HepG2 (cell line): ENCODE measurements at regions not wholly inside any gene's neighbourhood (a gene's known extent, or its start where the extent isn't known, plus 50 kb on each side); places are given as distances from the start of the nearest gene placed in this dataset.

Source experiments
- ATAC-seq: fragments of 200-7000 bp; cut with Tn5 transposase; 3 replicates; pipeline ENCODE4 v1.9.1; 2020; ENCODE audit warnings: mild to moderate bottlenecking, moderate library complexity
- BruUV-seq: library from RNA; stranded (reverse); fragments of 400-500 nt; replicated peaks from 2 replicates; lab custom pipeline; 2021; lab: Mats Ljungman, UMichigan
- CTCF ChIA-PET: fragments of 300-600 bp; formaldehyde crosslinking; extraction: SDS; loops from one replicate; lab custom pipeline; 2021; ENCODE audit warnings: low total read pairs, inconsistent platforms, low intra/inter-chr PET ratio; lab: Yijun Ruan, JAX
- POLR2A ChIA-PET: fragments of 350-600 bp; sonication (Branson Sonifier 250); formaldehyde crosslinking; loops from one replicate; lab custom pipeline; 2020; ENCODE audit warnings: antibody characterized with exemption, inconsistent platforms; lab: Yijun Ruan, JAX
- DNase-seq: peaks from one replicate; pipeline ENCODE4 v3.0.0-alpha.2; 2015; ENCODE audit warnings: low spot score
- FAIRE-seq: peaks from 3 replicates; lab custom pipeline; 2011; peaks lifted over from hg19 to GRCh38; lab: Jason Lieb, UNC
- H2AFZ ChIP-seq: one replicate; pipeline ENCODE4 v1.6.1; 2011; ENCODE audit warnings: low read length, inconsistent platforms
- H3K27ac ChIP-seq: fragments of 300-600 bp; 3 replicates; pipeline ENCODE4 v1.8.0; 2011; ENCODE audit warnings: mixed run types, mild to moderate bottlenecking, mixed read lengths, low read length, inconsistent platforms; ENCODE audit not compliant: insufficient read depth; ENCODE audit errors: extremely low read length
- H3K27me3 ChIP-seq, 2 experiments: fragments of 200-600 bp in 1 of 2; 2 replicates in 1 of 2; 3 replicates in 1 of 2; pipeline versions ENCODE4 v1.6.0 to v1.8.0; 2011; ENCODE audit warnings: low read length in 2 of 2, mild to moderate bottlenecking in 2 of 2, moderate library complexity in 2 of 2, inconsistent platforms in 1 of 2; ENCODE audit not compliant: insufficient read depth in 2 of 2, control insufficient read depth in 1 of 2
- H3K36me3 ChIP-seq, 2 experiments: fragments of 200-600 bp in 1 of 2; replicated peaks in 1 of 2; 2 replicates in 1 of 2; 3 replicates in 1 of 2; pipeline versions ENCODE4 v1.5.1 to v1.8.0; 2011; ENCODE audit warnings: low read length in 2 of 2, inconsistent platforms in 1 of 2; ENCODE audit not compliant: insufficient read depth in 2 of 2, control insufficient read depth in 1 of 2
- H3K4me1 ChIP-seq: 2 replicates; pipeline ENCODE4 v1.5.1; 2012; ENCODE audit warnings: low read length, inconsistent platforms; ENCODE audit not compliant: insufficient read depth
- H3K4me2 ChIP-seq: 2 replicates; pipeline ENCODE4 v1.6.0; 2011; ENCODE audit warnings: low read depth, low read length, inconsistent platforms
- H3K4me3 ChIP-seq, 3 experiments: fragments of 200-600 bp in 1 of 3; sonication (generic), shearing (Covaris generic) in 1 of 3; replicated peaks in 1 of 3; 2 replicates each; pipeline ENCODE4 v1.5.1; 2011 to 2016; ENCODE audit warnings: low read length in 3 of 3, inconsistent platforms in 2 of 3, low read depth in 2 of 3, mild to moderate bottlenecking in 2 of 3, control low read depth in 1 of 3, mixed read lengths in 1 of 3; ENCODE audit not compliant: insufficient read depth in 1 of 3
- H3K79me2 ChIP-seq: one replicate; pipeline ENCODE4 v1.6.1; 2011; ENCODE audit warnings: low read length, inconsistent platforms; ENCODE audit not compliant: insufficient read depth
- H3K9ac ChIP-seq: 2 replicates; pipeline ENCODE4 v1.6.0; 2011; ENCODE audit warnings: mild to moderate bottlenecking, low read depth, low read length, inconsistent platforms; ENCODE audit not compliant: insufficient read depth
- H3K9me3 ChIP-seq: 2 replicates; pipeline ENCODE4 v1.5.1; 2012; ENCODE audit warnings: mild to moderate bottlenecking, low read length
- H4K20me1 ChIP-seq: 2 replicates; pipeline ENCODE4 v1.6.0; 2011; ENCODE audit warnings: inconsistent platforms, mild to moderate bottlenecking, low read length, moderate library complexity; ENCODE audit not compliant: insufficient read depth
- HNRNPUL1 ChIP-seq: fragments of 200-400 bp; formaldehyde crosslinking; IDR thresholded peaks from 2 replicates; pipeline ENCODE4 v1.6.1; 2017; ENCODE audit warnings: low read depth, mild to moderate bottlenecking, low read length, moderate library complexity
- NFYC ChIP-seq: IDR thresholded peaks from 2 replicates; pipeline ENCODE4 v1.6.1; 2016; ENCODE audit warnings: missing genetic modification reagents, missing compliant biosample characterization
- NR2F2 ChIP-seq: IDR thresholded peaks from 2 replicates; pipeline ENCODE4 v1.6.1; 2012; ENCODE audit warnings: low read depth, inconsistent platforms, borderline replicate concordance
- PCBP2 ChIP-seq: fragments of 200-400 bp; formaldehyde crosslinking; optimal IDR thresholded peaks from 2 replicates; pipeline ENCODE3; 2018; ENCODE audit warnings: low read length, low read depth; ENCODE audit not compliant: poor library complexity, severe bottlenecking
- RFXANK ChIP-seq: IDR thresholded peaks from 2 replicates; pipeline ENCODE4 v1.6.1; 2016
- SIX4 ChIP-seq: sonication (generic); formaldehyde crosslinking; IDR thresholded peaks from 2 replicates; pipeline ENCODE4 v1.4.0; 2020; ENCODE audit warnings: missing genetic modification reagents
- SP140L ChIP-seq: sonication (generic); formaldehyde crosslinking; IDR thresholded peaks from 2 replicates; pipeline ENCODE4 v1.4.0; 2020; ENCODE audit warnings: missing genetic modification reagents, borderline replicate concordance
- U2AF1 ChIP-seq: fragments of 200-400 bp; formaldehyde crosslinking; optimal IDR thresholded peaks from 2 replicates; pipeline ENCODE3; 2017; ENCODE audit warnings: mild to moderate bottlenecking, low read depth, low read length
- WGBS: methylation state at CpG from one replicate; pipeline ENCODE4 v1.1.6; 2017; ENCODE audit warnings: low lambda C conversion rate; 5-methylcytosine and 5-hydroxymethylcytosine counted together
- in situ Hi-C: cut with HindIII; loops from 2 replicates; pipeline ENCODE4 v1.10.0; 2017; ENCODE audit warnings: low pct_unique_long_range_greater_than_20kb; ENCODE audit not compliant: extremely low pct_ligation_motif_present
- intact Hi-C: fragments of 100-400 bp; cut with micrococcal nuclease; formaldehyde crosslinking; loops from one replicate; pipeline ENCODE4 v1.10.0; 2022; ENCODE audit not compliant: unreplicated experiment
- TF ChIP-seq, protein P1 (sequence below): sonication (generic); formaldehyde crosslinking; IDR thresholded peaks from 2 replicates; pipeline ENCODE4 v1.4.0; 2020; ENCODE audit warnings: missing genetic modification reagents

DNA sequence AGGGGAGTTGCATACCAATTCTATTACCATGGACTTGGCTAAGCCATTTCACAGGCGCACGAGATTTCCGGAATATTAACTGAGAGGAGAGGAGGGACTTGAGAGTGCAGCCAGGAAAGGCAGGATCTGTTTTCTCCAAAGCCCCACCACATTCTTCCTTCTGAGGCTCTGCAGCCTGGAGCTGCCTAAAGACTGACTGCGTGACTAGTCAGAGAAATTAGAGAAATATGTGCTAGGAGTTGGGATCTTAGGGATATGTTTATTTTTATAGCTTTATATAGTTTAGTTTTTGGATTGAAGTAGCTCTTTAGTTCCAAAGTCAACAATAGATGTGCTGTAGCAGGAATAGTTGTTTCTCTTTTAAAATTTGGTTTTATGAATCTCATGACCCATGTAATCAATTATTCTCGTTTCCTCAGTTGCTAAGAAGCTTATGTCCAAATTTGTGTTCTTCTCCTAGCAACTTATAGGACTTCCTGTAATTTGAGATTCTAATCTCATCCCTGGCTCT is 300.1 kb upstream of the DDX53 start:
- intact Hi-C loops (no loop called here), in situ Hi-C loops (no loop called here)
- ChIA-PET POLR2A (no interaction called here), CTCF (no interaction called here)
- no peak overlapping the region for H3K4me3 ChIP-seq
- H3K9me3 ChIP-seq, result no peaks in the 10 kb centered on the region
- no TSS peak for BruUV-seq
- H3K36me3 ChIP-seq, result no peaks in the 10 kb centered on the region
- FAIRE-seq, result no peak
- H4K20me1 ChIP-seq, result no peaks in the 10 kb centered on the region
- H3K27me3 ChIP-seq, result no peaks in the 10 kb centered on the region
- H3K27ac ChIP-seq, result no peak overlapping the region
- no peak for DNase-seq
- WGBS, result 0% methylated on average over 2 of the region's 5 CpGs
- ATAC-seq, result no peak
- no peak overlapping the region for H3K4me2 ChIP-seq
- no peak overlapping the region for H3K9ac ChIP-seq
- no peak overlapping the region for H2AFZ ChIP-seq
- H3K4me1 ChIP-seq, result no peaks in the 10 kb centered on the region
- no peaks in the 10 kb centered on the region for H3K79me2 ChIP-seq
- TF ChIP-seq NR2F2 (no peak), NFYC (CRISPR knock-in tag) (no peak)

DNA sequence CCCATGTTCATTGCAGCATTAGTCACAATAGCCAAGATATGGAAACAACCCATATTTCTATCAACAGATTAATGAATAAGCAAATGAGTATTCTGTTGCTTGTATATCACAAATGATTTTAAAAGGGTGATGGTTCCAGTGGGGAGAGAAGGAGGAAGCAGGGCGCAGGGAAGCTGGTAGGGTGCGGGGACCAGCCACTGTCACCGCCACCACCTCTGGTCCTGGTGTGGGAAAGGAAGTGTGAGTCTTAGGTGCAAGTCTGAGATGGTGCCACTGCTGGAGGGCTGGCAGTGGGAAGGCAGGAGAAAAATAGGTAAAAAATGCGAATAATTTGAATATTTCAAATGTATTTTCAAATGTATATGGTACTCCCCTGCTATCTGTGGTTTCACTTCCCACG is 286.8 kb upstream of the DDX53 start:
- TF ChIP-seq RFXANK (CRISPR knock-in tag) (no peak), U2AF1 (no peak), SIX4 (no peak), SP140L (CRISPR knock-in tag) (no peak), HNRNPUL1 (no peak), PCBP2 (no peak)
- TF ChIP-seq, protein P1, sequence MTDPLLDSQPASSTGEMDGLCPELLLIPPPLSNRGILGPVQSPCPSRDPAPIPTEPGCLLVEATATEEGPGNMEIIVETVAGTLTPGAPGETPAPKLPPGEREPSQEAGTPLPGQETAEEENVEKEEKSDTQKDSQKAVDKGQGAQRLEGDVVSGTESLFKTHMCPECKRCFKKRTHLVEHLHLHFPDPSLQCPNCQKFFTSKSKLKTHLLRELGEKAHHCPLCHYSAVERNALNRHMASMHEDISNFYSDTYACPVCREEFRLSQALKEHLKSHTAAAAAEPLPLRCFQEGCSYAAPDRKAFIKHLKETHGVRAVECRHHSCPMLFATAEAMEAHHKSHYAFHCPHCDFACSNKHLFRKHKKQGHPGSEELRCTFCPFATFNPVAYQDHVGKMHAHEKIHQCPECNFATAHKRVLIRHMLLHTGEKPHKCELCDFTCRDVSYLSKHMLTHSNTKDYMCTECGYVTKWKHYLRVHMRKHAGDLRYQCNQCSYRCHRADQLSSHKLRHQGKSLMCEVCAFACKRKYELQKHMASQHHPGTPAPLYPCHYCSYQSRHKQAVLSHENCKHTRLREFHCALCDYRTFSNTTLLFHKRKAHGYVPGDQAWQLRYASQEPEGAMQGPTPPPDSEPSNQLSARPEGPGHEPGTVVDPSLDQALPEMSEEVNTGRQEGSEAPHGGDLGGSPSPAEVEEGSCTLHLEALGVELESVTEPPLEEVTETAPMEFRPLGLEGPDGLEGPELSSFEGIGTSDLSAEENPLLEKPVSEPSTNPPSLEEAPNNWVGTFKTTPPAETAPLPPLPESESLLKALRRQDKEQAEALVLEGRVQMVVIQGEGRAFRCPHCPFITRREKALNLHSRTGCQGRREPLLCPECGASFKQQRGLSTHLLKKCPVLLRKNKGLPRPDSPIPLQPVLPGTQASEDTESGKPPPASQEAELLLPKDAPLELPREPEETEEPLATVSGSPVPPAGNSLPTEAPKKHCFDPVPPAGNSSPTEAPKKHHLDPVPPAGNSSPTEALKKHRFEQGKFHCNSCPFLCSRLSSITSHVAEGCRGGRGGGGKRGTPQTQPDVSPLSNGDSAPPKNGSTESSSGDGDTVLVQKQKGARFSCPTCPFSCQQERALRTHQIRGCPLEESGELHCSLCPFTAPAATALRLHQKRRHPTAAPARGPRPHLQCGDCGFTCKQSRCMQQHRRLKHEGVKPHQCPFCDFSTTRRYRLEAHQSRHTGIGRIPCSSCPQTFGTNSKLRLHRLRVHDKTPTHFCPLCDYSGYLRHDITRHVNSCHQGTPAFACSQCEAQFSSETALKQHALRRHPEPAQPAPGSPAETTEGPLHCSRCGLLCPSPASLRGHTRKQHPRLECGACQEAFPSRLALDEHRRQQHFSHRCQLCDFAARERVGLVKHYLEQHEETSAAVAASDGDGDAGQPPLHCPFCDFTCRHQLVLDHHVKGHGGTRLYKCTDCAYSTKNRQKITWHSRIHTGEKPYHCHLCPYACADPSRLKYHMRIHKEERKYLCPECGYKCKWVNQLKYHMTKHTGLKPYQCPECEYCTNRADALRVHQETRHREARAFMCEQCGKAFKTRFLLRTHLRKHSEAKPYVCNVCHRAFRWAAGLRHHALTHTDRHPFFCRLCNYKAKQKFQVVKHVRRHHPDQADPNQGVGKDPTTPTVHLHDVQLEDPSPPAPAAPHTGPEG, result no peak
- no peak for ATAC-seq
- WGBS, result 0% methylated on average over 3 of the region's 5 CpGs
- BruUV-seq, result no TSS peak
- Histone ChIP-seq H3K4me3 (no peak overlapping the region), H3K9me3 (no peaks in the 10 kb centered on the region), H3K4me2 (no peak overlapping the region), H3K27ac (no peak overlapping the region), H3K27me3 (no peaks in the 10 kb centered on the region), H3K9ac (no peak overlapping the region), H2AFZ (no peak overlapping the region), H3K79me2 (no peaks in the 10 kb centered on the region), H3K4me1 (no peaks in the 10 kb centered on the region), H3K36me3 (no peaks in the 10 kb centered on the region), H4K20me1 (no peaks in the 10 kb centered on the region)
- in situ Hi-C loops, result no loop called here
- no peak for FAIRE-seq
- DNase-seq, result no peak
- intact Hi-C loops, result no loop called here
- POLR2A ChIA-PET, result no interaction called here
- CTCF ChIA-PET, result no interaction called here
